CD8-positive, alpha-beta memory T cell (primary cell): ENCODE measurements at regions not wholly inside any gene's neighbourhood (a gene's known extent, or its start where the extent isn't known, plus 50 kb on each side); places are given as distances from the start of the nearest gene placed in this dataset.

Experiments
- CTCF ChIA-PET: fragments of 350-600 bp; sonication (Branson Sonifier 250); formaldehyde crosslinking; loops from one replicate; lab custom pipeline; 2021; ENCODE audit warnings: antibody characterized with exemption; lab: Charles Lee
- POLR2A ChIA-PET: fragments of 350-600 bp; sonication (Branson Sonifier 250); formaldehyde crosslinking; loops from one replicate; lab custom pipeline; 2021; ENCODE audit warnings: antibody characterized with exemption; lab: Charles Lee
- DNase-seq, 5 donors: peaks; one replicate each; pipeline versions ENCODE4 v3.0.0 to v3.0.0-alpha.2; 2020 to 2022; ENCODE audit warnings: mixed read lengths in 1 of 5
- H3K27ac ChIP-seq: one replicate; pipeline ENCODE4 v1.7.0; 2013; ENCODE audit warnings: low read depth, mild to moderate bottlenecking, low read length, moderate library complexity
- H3K27me3 ChIP-seq: 2 replicates; pipeline ENCODE4 v1.7.0; 2013; ENCODE audit warnings: low read length, mild to moderate bottlenecking; ENCODE audit not compliant: insufficient read depth, poor library complexity, severe bottlenecking
- H3K36me3 ChIP-seq: 2 replicates; pipeline ENCODE4 v1.7.0; 2013; ENCODE audit warnings: mild to moderate bottlenecking, low read length, moderate library complexity; ENCODE audit not compliant: insufficient read depth
- H3K4me1 ChIP-seq: 2 replicates; pipeline ENCODE4 v1.7.0; 2013; ENCODE audit warnings: mild to moderate bottlenecking, low read length, moderate library complexity; ENCODE audit not compliant: insufficient read depth
- H3K4me3 ChIP-seq: 2 replicates; pipeline ENCODE4 v1.7.0; 2013; ENCODE audit warnings: mild to moderate bottlenecking, low read length
- H3K9me3 ChIP-seq: 2 replicates; pipeline ENCODE4 v1.7.0; 2013; ENCODE audit warnings: mild to moderate bottlenecking, low read length
- H3K27ac Mint-ChIP-seq, 8 donors: one replicate each; pipeline ENCODE4 v1.8.0; 2020 to 2021; ENCODE audit warnings: mixed read lengths in 8 of 8, mild to moderate bottlenecking in 6 of 8, inconsistent platforms in 3 of 8, moderate library complexity in 3 of 8
- H3K27me3 Mint-ChIP-seq, 2 donors: one replicate each; pipeline ENCODE4 v1.8.0; 2020 to 2021; ENCODE audit warnings: mixed read lengths in 2 of 2, mild to moderate bottlenecking in 1 of 2, moderate library complexity in 1 of 2
- H3K36me3 Mint-ChIP-seq, 3 donors: one replicate each; pipeline ENCODE4 v1.8.0; 2020 to 2021; ENCODE audit warnings: mixed read lengths in 3 of 3, inconsistent platforms in 1 of 3, mild to moderate bottlenecking in 1 of 3
- H3K4me1 Mint-ChIP-seq, 3 donors: one replicate each; pipeline ENCODE4 v1.8.0; 2020 to 2021; ENCODE audit warnings: mixed read lengths in 3 of 3, inconsistent platforms in 1 of 3, mild to moderate bottlenecking in 1 of 3
- H3K4me3 Mint-ChIP-seq, 7 donors: one replicate each; pipeline ENCODE4 v1.8.0; 2020 to 2021; ENCODE audit warnings: mixed read lengths in 7 of 7, mild to moderate bottlenecking in 6 of 7, moderate library complexity in 4 of 7, inconsistent platforms in 2 of 7
- H3K9me3 Mint-ChIP-seq, 5 donors: one replicate each; pipeline ENCODE4 v1.8.0; 2020 to 2022; ENCODE audit warnings: mixed read lengths in 5 of 5, mild to moderate bottlenecking in 3 of 5, moderate library complexity in 2 of 5, inconsistent platforms in 1 of 5

- H3K36me3 Mint-ChIP-seq, result no peaks in the 10 kb centered on the region
- POLR2A ChIA-PET, result no interaction called here
These were observed 1483.0 kb downstream of the CDH8 start for GRCh38 chr16:60553090-60553757.

GRCh38 chr16:60541535-60541934, 1494.7 kb downstream of the CDH8 start:
- H3K9me3 ChIP-seq, result no peaks in the 10 kb centered on the region
- no peaks in the 10 kb centered on the region for H3K36me3 ChIP-seq
- no peaks in the 10 kb centered on the region for H3K4me1 Mint-ChIP-seq
- CTCF ChIA-PET, result no interaction called here
- no peak overlapping the region for H3K27ac ChIP-seq
- H3K9me3 Mint-ChIP-seq, result peaks cover 16 to 40% (median 17%) of the 10 kb centered on the region in 5 donors
- H3K36me3 Mint-ChIP-seq, result no peaks in the 10 kb centered on the region
- POLR2A ChIA-PET, result no interaction called here
- no peaks in the 10 kb centered on the region for H3K27me3 Mint-ChIP-seq
- H3K27me3 ChIP-seq, result no peaks in the 10 kb centered on the region
- DNase-seq, result no peak
- no peak overlapping the region for H3K4me3 ChIP-seq
- no peak overlapping the region for H3K4me3 Mint-ChIP-seq
- no peak overlapping the region for H3K27ac Mint-ChIP-seq
- H3K4me1 ChIP-seq, result no peaks in the 10 kb centered on the region

More at GRCh38 chr16:60553090-60553757, 1483.0 kb downstream of the CDH8 start:
- no peak for DNase-seq
- H3K9me3 Mint-ChIP-seq, result peaks cover 17 to 37% (median 32%) of the 10 kb centered on the region in 5 donors
- no peaks in the 10 kb centered on the region for H3K4me1 ChIP-seq
- no peaks in the 10 kb centered on the region for H3K9me3 ChIP-seq
- no peaks in the 10 kb centered on the region for H3K4me1 Mint-ChIP-seq
- no peak overlapping the region for H3K4me3 Mint-ChIP-seq
- no peaks in the 10 kb centered on the region for H3K27me3 Mint-ChIP-seq
- H3K27ac Mint-ChIP-seq, result no peak overlapping the region
- no peaks in the 10 kb centered on the region for H3K36me3 ChIP-seq
- no peak overlapping the region for H3K27ac ChIP-seq
- no peaks in the 10 kb centered on the region for H3K27me3 ChIP-seq
- CTCF ChIA-PET, result no interaction called here
- no peak overlapping the region for H3K4me3 ChIP-seq

GRCh38 chr16:60510941-60511340, 1525.3 kb downstream of the CDH8 start:
- no peak overlapping the region for H3K4me3 Mint-ChIP-seq
- Histone ChIP-seq H3K9me3 (no peaks in the 10 kb centered on the region), H3K4me1 (no peaks in the 10 kb centered on the region), H3K36me3 (no peaks in the 10 kb centered on the region), H3K27ac (no peak overlapping the region), H3K4me3 (no peak overlapping the region), H3K27me3 (no peaks in the 10 kb centered on the region)
- H3K9me3 Mint-ChIP-seq, result peaks cover 16 to 30% (median 18%) of the 10 kb centered on the region in 5 donors
- ChIA-PET CTCF (no interaction called here), POLR2A (no interaction called here)
- DNase-seq, result no peak
- no peaks in the 10 kb centered on the region for H3K36me3 Mint-ChIP-seq
- H3K4me1 Mint-ChIP-seq, result no peaks in the 10 kb centered on the region
- no peaks in the 10 kb centered on the region for H3K27me3 Mint-ChIP-seq
- no peak overlapping the region for H3K27ac Mint-ChIP-seq

GRCh38 chr16:60510208-60510607, 1526.0 kb downstream of the CDH8 start:
- Histone ChIP-seq H3K36me3 (no peaks in the 10 kb centered on the region), H3K4me3 (no peak overlapping the region), H3K4me1 (no peaks in the 10 kb centered on the region), H3K27me3 (no peaks in the 10 kb centered on the region), H3K27ac (no peak overlapping the region), H3K9me3 (no peaks in the 10 kb centered on the region)
- Mint-ChIP-seq H3K36me3 (no peaks in the 10 kb centered on the region), H3K4me3 (no peak overlapping the region), H3K9me3 (peaks cover 15 to 37% (median 18%) of the 10 kb centered on the region in 5 donors), H3K4me1 (no peaks in the 10 kb centered on the region), H3K27me3 (no peaks in the 10 kb centered on the region), H3K27ac (no peak overlapping the region)
- no peak for DNase-seq
- POLR2A ChIA-PET, result no interaction called here
- CTCF ChIA-PET, result no interaction called here

- ChIA-PET POLR2A (no interaction called here), CTCF (no interaction called here)
- Mint-ChIP-seq H3K4me1 (no peaks in the 10 kb centered on the region), H3K27me3 (no peaks in the 10 kb centered on the region), H3K27ac (no peak overlapping the region), H3K4me3 (no peak overlapping the region), H3K36me3 (no peaks in the 10 kb centered on the region), H3K9me3 (peaks cover 4 to 41% (median 9%) of the 10 kb centered on the region in 5 donors)
- H3K4me3 ChIP-seq, result no peak overlapping the region
- H3K27me3 ChIP-seq, result no peaks in the 10 kb centered on the region
- no peak overlapping the region for H3K27ac ChIP-seq
- no peaks in the 10 kb centered on the region for H3K9me3 ChIP-seq
- no peaks in the 10 kb centered on the region for H3K36me3 ChIP-seq
- no peak for DNase-seq
- H3K4me1 ChIP-seq, result no peaks in the 10 kb centered on the region
These were observed 1545.0 kb downstream of the CDH8 start for GRCh38 chr16:60491273-60491672.

GRCh38 chr16:60485872-60486489, 1550.3 kb downstream of the CDH8 start:
- Mint-ChIP-seq H3K27ac (no peak overlapping the region), H3K4me1 (no peaks in the 10 kb centered on the region), H3K9me3 (peaks cover 5 to 40% (median 10%) of the 10 kb centered on the region in 5 donors), H3K36me3 (no peaks in the 10 kb centered on the region), H3K27me3 (no peaks in the 10 kb centered on the region), H3K4me3 (no peak overlapping the region)
- POLR2A ChIA-PET, result no interaction called here
- CTCF ChIA-PET, result no interaction called here
- no peak overlapping the region for H3K27ac ChIP-seq
- no peaks in the 10 kb centered on the region for H3K4me1 ChIP-seq
- H3K27me3 ChIP-seq, result no peaks in the 10 kb centered on the region
- no peak overlapping the region for H3K4me3 ChIP-seq
- no peaks in the 10 kb centered on the region for H3K9me3 ChIP-seq
- DNase-seq, result no peak
- H3K36me3 ChIP-seq, result no peaks in the 10 kb centered on the region

GRCh38 chr16:60484901-60485300, 1551.3 kb downstream of the CDH8 start:
- Histone ChIP-seq H3K36me3 (no peaks in the 10 kb centered on the region), H3K4me1 (no peaks in the 10 kb centered on the region), H3K27ac (no peak overlapping the region), H3K27me3 (no peaks in the 10 kb centered on the region), H3K9me3 (no peaks in the 10 kb centered on the region), H3K4me3 (no peak overlapping the region)
- ChIA-PET POLR2A (no interaction called here), CTCF (no interaction called here)
- DNase-seq, result no peak
- Mint-ChIP-seq H3K4me1 (no peaks in the 10 kb centered on the region), H3K4me3 (no peak overlapping the region), H3K27ac (no peak overlapping the region), H3K9me3 (peaks cover 5 to 50% (median 10%) of the 10 kb centered on the region in 5 donors), H3K27me3 (no peaks in the 10 kb centered on the region), H3K36me3 (no peaks in the 10 kb centered on the region)

GRCh38 chr16:60481591-60481990, 1554.6 kb downstream of the CDH8 start:
- ChIA-PET POLR2A (no interaction called here), CTCF (no interaction called here)
- H3K4me1 ChIP-seq, result no peaks in the 10 kb centered on the region
- Mint-ChIP-seq H3K9me3 (peaks cover 7 to 47% (median 10%) of the 10 kb centered on the region in 5 donors), H3K4me1 (no peaks in the 10 kb centered on the region), H3K4me3 (no peak overlapping the region), H3K27me3 (no peaks in the 10 kb centered on the region), H3K27ac (no peak overlapping the region), H3K36me3 (no peaks in the 10 kb centered on the region)
- H3K27ac ChIP-seq, result no peak overlapping the region
- no peak for DNase-seq
- H3K36me3 ChIP-seq, result no peaks in the 10 kb centered on the region
- no peaks in the 10 kb centered on the region for H3K9me3 ChIP-seq
- H3K27me3 ChIP-seq, result no peaks in the 10 kb centered on the region
- no peak overlapping the region for H3K4me3 ChIP-seq
